ENCODE measurements at regions not wholly inside any gene's neighbourhood (a gene's known extent, or its start where the extent isn't known, plus 50 kb on each side); places are given as distances from the start of the nearest gene placed in this dataset.

DNA sequence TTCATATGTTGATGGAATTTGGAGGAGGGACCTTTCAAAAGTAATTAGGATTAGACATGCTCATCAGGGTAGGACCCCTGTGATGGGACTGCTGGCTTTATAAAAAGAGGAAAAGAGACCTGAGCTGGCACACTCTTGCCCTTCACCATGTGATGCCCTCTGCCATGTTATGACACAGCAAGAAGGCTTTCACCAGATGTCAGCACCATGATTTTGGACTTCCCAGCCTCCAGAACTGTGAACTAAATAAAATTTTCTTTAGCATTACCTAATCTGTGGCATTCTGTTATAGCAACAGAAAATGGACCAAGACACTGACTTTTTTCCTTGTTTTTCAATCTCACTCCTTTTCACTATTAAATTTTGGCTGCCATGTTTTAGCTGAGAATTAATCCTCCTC is 105.0 kb upstream of the TMPO start:
- TF ChIP-seq, protein P1, sequence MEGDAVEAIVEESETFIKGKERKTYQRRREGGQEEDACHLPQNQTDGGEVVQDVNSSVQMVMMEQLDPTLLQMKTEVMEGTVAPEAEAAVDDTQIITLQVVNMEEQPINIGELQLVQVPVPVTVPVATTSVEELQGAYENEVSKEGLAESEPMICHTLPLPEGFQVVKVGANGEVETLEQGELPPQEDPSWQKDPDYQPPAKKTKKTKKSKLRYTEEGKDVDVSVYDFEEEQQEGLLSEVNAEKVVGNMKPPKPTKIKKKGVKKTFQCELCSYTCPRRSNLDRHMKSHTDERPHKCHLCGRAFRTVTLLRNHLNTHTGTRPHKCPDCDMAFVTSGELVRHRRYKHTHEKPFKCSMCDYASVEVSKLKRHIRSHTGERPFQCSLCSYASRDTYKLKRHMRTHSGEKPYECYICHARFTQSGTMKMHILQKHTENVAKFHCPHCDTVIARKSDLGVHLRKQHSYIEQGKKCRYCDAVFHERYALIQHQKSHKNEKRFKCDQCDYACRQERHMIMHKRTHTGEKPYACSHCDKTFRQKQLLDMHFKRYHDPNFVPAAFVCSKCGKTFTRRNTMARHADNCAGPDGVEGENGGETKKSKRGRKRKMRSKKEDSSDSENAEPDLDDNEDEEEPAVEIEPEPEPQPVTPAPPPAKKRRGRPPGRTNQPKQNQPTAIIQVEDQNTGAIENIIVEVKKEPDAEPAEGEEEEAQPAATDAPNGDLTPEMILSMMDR (conservative IDR thresholded peaks at IDR 0.05; ENCODE audit: low read length) = no peak
- TF ChIP-seq EZH2phosphoT487 (IDR thresholded peaks at IDR 0.05; ENCODE audit: borderline replicate concordance, low read depth, low read length) = no peak
